Cerebellar cortex (tissue), 1 donor: ENCODE measurements at regions not wholly inside any gene's neighbourhood (a gene's known extent, or its start where the extent isn't known, plus 50 kb on each side); places are given as distances from the start of the nearest gene placed in this dataset.
"Not testable (repeated sequence)": the region's sequence is repeated elsewhere in the genome, so short reads cannot be mapped to it uniquely, and the experiment has no call there.

ENCODE experiments used
- DNase-seq: peaks from one replicate; pipeline ENCODE4 v3.0.0-alpha.2; 2015; ENCODE audit warnings: low spot score

DNA sequence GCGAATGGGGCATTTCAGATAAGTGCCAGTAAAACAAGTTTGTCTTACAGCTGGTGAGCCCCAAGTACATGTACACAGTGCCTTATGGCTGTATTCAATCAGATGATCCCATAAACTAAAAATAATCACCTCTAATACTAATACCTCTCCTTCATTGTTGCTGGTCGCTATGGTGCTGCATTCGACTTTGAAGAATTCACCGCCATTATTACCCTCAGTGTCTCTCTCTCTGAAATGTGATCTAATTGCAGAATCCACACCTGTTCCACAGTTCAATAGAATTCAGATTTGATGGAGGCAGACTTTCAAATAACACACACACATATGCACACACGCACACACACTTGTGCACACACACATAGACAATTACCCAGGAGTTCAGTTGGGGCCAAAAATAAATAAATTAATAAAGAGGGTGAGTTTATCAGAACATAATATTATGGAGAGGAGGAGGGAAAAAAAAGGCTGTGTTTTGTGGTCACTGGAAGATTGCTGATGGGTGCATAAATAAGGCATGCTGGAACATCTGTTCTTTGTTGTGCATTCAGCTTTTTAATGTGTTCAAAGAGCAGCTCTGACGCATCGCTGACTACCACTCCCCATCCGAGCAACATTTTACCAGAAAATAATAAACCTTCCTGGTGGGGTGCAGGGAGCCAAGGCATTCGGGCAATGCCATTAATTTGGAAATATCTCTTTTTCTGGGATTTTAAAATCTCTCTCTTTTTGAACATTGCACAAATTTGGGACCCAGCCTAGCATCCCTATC, 235.7 kb downstream of the SATB1 start:
- no peak for DNase-seq

DNA sequence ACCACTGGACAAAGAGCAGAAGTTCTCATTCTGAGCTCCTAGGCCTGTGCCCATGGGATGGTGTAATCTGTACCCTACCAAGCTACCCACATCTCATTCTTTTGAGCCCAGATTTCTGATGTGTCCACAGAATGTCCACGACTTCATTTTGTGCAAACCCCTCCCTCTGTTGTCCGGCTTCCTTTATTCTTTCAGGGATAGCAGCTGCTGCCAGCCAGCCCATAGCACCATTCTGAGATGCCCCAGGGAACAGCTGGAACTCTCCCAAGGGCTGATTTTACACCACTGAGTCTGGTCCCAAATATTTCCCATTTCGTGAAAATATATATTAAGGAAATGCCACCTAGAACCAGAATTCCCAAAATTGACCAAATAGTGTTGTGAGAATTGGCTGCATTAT, 236.6 kb downstream of the SATB1 start:
- no peak for DNase-seq

DNA sequence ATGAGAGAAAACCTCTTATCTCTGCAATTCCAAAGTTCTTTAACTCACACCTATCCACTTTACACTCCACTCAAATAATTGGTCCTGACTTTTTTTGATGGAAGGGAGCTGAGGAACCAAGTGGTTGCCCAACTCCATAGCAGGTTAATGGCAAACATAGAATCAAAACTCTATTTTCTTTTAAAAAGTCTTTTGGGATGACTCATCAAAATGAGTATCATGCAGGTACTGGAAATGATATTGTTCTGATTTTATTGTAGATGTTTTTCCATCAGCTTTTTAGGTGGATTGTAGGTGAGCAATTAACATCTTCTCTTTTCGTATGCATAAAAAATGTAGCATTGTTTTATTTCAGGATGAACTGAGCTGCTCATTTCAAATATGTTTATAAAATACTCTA, 239.5 kb downstream of the SATB1 start:
- DNase-seq = no peak

DNA sequence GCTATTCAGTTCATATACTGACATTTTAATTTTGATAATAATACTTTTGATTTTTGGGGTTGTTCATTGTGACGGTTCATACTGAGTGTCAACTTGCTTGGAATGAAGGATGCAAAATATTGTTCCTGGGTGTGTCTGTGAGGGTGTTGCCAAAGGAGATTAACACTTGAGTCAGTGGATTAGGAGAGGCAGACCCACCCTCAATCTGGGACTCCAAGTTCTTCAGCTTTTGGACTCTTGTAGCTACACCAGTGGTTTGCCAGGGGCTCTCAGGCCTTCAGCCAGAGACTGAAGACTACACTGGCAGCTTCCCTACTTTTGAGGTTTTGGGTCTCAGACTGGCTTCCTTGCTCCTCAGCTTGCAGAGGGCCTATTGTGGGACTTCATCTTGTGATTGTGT, 242.2 kb downstream of the SATB1 start:
- not testable (repeated sequence) for DNase-seq

DNA sequence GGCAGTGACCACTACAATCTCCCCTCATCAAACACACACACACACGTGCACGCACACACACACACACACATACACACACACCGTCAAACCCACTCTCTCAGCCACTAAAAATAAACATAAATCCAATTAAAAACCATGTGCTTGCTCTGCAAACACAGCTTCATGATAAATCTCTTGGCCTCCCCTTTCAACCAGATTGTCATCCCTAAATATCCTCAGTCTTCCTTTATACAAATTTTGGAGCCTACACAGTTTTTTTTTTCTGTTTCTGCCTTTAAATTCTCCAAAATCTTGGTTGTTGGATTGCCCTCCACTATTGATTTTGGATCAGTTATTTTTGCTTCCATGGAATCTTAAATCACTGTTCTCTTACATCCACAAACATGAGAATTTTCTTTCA, 245.6 kb downstream of the SATB1 start:
- no peak for DNase-seq

DNA sequence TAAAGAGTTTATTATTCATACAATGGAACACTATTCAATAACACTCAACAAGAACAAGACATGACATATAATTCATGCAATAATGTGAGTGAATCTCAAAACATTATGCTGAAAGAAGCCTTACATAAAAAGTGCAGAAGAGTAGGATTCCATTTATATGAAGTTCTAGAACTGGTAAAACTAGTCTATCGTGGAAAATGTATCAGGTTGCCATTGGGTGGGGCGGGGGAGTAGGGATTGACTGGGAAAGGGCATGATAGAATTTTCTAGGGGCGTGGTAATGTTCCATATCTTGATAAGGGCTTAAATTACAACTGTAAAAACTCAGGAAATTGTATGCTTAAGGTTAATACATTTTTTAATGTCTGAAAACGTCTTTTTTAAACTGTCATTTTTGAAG, 247.9 kb downstream of the SATB1 start:
- DNase-seq = no peak

DNA sequence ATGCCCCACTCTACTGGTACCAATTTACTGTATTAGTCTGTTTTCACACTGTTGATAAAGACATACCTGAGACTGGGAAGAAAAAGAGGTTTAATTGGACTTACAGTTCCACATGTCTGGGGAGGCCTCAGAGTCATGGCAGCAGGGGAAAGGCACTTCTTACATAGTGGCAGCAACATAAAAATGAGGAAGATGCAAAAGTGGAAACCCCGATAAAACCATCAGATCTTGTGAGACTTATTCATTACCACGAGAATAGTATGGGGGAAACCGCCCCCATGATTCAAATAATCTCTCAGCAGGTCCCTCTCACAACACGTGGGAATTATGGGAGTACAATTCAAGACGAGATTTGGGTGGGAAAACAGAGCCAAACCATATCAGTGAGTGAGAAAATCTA, 251.2 kb downstream of the SATB1 start:
- not testable (repeated sequence) for DNase-seq

DNA sequence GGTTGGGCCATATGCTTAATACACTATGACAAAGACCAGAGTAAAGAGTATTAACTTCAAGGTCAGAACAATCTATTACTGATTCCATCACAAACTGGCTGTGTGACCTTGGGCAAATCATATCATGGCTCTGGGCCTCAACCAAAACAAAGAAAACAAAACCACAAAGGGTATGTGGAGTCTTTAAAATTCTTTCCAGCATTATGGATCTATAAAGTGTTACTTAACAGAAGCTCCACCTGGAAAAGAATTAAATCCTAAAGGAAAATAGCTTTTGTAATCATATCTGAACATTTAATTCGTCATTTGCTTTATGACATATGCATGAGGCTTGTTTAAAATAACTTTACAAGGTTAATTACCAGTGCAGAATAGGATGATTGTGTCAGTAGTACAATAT, 265.5 kb downstream of the SATB1 start:
- no peak for DNase-seq

DNA sequence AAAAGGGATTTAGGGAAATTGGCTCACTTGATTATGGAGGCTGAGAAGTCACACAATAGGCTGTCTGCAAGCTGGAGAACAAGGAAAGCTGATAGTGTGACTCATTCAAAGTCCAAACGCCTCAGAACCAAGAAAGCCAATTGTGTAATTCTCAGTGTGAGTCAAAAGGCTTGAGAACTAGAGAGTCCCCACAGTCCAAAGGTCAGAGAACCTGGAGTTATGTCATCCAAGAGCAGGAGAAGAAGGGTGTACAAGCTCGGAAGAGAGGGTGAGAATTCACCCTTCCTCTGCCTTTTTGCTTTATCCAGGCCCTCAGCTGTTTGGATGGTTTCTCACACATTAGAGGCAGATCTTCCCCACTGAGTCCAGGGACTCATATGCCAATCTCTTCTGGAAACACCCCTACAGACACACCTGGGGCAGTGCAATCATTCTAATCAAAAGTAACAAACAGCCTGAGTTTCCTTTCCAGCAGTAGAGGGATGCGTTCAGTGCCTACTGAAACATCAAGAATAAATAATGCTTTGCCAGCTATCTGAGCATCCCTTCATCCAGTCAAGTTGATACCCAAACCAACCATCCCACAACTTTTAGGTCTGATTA, 271.5 kb downstream of the SATB1 start:
- no peak for DNase-seq

DNA sequence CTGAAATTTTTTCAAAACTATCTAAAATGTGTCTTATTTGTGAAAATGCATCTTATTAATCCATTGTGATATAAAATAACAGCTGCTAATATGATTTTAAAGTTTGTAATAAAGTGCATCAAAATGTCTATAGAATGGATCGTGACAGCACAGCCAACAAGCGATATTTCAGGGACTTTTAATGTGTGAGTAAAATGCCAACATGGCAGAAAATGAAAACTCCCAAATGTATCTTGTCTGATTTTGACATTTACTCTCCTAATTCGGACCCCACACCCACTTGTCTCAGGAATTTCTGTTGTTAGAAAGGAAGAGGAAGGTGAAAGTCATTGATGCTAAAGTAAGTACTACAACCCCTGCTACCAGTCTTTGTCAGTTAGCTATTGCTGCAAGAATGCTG, 273.9 kb downstream of the SATB1 start:
- DNase-seq = no peak

DNA sequence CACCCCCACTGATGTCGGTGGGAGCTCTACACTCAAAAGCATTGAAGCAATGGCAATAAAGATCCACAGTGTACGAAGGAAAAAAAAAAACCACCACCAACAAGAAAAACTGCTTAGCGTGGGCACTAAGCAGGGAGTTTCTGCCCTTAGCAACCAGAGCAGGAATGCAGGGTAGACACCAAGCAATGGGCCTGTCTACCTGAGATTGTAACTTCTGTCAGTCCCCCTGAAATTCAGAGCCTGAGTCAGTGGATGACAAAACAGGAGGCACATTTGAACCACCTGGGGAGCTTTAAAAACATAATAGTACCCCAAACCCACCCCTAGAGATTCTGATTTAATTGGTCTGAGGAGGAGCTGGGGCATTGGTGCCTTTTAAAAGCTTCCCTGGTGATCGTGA, 275.2 kb downstream of the SATB1 start:
- DNase-seq = no peak

DNA sequence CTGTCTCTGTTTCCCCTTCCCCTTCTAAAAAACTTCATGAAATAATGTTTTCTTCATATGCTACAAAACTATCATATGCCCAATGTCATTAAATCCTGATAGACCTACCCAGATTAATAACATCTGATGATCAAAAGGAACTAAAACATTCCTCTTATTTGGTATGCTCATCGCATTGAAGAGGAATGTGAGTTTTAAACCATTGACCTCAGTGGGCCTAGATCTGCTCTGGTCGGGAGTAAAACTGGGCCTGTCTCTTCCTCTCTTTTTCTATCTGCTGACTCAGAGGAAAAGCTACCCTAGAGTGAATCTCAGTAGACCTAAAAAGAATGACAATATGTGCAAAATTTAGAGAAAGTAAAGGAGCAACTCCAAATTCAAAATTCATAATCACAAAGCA, 275.8 kb downstream of the SATB1 start:
- DNase-seq = no peak

DNA sequence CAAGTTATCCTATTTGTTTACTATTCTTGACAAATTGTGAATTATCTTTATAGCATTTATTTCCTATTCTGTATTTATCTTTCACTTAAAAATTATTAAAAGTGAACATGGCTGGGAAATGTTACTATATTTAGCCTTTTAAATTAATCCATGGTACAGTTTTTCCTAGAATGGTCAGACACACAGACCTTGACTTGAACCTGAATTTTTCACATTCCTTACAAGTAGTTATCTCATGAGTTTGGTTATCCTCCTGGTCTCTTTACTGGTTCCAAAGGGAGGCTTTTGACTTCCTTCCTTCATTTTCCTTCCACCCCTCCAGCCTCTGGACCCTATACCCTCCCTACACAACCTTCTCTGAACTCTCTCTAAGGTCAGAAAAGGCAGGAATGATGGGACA, 280.6 kb downstream of the SATB1 start:
- DNase-seq = no peak

DNA sequence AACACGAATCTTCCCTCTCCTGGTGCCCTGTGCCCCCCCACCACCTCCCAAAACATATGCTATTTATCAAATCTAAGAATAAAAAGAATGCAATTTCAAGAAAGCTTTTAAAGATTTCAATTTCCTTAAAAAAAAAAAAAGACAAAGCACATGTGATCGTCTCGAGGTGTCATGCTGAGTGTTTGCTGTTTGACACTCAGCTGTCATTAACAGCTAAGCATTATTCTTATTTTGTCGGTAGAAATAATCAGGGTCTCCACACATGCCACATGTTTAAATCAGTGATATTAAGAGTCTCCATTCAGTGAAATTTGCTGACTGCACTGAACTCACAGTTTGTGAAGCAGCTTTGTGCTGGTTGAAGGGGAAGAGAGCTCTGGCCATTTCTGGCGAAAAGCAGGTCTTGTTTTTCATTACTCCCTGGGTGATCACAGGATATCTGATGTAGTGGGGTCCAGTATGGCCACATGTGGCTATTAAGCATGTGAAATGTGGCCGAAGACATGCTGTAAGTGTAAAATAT, 281.8 kb downstream of the SATB1 start:
- DNase-seq = no peak

DNA sequence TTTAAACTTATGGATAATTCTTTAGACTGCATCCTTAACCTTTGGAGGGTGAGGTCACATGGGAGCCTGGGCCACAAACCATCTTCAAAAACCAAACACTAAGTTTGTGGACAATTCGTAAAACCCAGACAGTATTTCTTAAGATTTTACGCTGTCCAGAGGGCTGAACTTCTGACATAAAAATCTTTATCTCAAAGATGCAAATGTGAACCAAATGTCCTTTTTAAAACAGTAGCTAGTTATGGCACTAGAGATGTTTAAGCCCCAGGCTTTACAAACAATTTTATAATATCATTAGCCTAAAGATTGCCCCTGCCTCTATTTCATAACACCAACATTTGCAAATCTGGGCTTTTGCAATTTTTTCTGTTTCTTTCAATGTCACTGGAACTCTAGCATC, 287.2 kb downstream of the SATB1 start:
- no peak for DNase-seq

DNA sequence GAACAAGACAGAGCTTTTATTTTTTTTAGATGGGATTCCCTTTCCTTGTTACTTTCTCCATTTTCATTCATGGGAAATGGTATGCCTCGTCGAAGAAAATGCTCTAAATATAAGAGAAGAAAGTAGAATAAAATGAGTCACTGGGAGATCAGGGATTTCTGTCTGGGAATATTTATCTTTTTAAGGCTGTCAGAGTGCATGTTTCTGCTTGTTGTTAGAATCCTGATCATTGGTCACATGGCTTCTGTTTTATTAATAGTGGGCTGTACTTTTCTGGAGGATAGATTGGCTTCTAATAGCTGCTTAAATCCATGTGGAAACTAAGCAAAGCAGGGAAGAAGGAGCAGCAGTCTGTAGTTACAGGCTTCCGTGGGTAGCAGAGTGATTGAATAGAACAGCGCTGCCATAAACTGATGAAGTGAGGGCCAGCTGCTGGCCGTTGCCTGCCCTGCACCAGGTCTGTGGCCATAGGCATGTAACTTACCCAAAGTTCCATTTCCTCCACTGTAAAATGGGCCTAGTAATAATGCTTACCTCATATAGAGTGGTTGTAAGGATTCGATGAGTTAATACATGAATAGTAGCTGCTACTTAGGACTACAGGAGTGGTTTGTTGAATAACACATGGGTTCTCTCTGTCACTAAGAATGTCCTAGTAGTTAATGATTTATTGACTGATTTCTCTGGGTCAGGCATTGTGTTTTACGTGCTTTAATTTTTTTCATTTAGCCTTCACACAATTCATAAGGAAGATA, 289.9 kb downstream of the SATB1 start:
- DNase-seq = no peak

DNA sequence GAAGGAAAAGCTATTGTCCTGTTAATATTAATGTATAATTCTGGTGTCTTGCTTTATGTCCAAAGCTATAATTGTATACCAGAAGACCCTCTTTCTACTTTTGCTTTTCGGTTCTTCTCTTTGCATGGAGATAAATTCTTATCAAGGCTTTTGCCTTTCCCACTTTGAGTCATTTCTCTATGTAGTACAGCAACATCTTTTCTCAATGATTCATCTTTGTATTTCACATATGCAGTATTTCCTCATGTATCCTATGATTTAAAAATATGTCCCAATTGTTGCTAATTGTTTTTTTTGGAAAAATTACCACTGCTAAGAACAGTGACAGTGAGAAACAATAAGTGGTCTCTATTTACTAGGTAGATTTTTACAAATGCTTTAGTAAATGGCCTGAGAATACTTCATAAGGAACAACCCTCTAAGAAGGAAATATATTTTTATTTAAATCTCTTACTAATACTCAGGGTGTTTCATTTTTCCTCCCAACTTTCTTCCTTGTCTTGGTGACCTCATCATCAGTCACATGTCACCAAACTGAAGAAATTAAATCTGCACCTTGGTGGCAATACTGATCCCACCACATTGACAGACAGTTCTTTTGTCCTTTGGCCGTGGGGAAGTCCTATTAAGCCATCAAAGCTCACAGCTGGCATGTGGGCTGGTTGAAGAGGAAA, 290.6 kb downstream of the SATB1 start:
- no peak for DNase-seq

DNA sequence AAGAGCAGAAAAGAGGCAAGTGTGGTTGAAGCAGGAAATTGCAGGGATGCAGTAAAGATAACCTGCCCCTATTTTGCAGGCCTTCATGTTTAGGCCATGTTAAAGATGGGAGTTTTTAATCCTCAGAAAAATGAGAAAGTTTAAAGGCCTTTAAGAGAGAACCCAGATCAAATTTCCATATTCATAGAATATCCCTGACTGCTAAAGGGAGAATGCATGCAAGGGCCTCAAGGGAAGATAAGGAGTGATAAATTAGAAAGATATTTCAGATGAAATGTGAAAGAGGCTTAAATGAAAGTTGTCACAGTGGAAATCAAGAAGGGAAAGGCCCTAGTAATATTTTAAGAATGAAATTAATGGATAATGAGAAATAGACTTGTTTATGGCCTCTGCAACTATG, 292.1 kb downstream of the SATB1 start:
- no peak for DNase-seq

DNA sequence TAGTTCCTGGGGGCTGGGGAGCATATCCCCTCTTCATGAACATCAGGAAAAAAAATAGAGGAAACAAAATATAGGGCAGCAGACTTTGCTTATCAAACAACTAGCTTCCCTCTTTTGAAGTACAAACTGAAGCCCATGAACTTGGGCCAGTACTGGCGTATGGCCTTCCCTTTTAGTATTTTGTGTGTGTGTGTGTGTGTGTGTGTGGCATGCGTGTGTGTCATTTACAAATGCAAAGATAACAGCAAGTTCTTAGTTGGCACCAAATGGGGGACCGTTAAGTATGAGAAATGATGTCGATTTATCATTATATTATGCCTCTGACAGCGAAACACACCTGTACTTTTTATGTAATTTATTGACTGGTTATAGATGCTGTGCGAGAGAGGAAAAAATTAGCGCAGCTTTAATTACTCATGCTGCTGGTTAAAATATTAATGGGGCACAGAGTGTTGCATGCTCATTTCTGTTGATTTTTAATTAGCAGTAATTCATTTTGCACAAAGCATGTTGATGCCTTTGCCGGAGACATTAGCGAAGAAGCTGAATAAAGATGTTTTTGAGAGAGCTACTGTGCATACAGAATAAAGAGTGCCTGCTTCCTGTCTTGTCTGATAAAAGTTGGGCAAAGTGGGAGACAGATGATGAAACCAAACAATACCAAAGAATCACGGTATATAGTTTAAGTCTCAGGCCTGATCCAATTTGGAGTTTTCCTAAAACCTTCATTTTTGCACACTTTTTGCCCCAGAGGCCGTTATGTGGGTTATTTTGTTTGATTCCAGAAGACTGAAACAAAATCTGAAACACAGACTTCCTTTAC, 297.1 kb downstream of the SATB1 start:
- no peak for DNase-seq

DNA sequence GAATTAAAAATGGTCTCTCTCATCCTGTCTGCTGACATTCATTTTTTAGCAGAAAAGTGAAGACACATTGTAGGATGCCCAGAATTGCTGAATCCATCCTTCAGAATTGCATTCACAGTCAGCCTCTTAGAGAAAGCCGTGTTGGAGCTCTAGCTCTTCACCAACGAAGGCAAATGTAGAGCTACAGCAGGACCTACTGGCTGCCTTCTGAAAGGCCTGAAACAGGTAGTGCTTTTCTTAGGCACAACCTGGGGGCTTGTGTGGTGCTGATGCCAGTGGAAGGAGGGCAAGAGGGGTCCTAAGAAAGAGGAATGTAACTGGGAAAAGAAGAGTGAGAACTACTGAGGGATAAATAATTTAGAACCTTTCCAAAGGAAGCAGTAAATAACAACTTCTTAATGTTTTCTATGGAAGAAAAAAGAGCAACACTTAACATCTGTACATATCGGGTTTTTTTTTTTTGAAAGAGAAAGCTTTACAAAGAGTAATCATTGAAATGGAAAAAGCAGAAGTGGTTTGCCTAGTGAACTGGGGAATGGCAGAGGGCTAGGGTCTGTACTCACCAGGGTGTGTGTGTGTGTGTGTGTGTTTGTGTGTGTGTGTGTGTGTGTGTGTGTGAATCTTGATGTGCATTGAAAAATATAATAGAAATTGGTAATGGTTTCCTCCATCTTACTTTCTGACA, 297.8 kb downstream of the SATB1 start:
- no peak for DNase-seq

DNA sequence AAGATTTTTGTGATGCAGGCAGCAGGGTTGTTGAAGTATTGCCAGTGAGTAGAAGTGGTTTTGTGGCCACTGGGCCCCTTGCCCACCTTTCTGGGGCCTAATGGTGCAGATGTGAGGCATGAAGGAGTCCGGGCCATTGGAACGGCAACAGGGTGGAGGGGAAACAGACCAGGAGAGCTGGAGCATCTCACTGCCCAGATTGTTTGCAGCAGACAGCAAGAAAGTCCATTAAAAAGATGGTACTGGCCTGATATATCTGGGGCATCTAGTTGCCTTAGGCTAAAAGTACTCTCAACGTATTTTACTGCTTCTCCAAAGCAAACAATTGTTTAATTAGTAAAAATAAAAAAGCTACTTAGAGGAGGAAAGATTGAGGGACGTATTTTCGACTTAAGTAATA, 298.4 kb downstream of the SATB1 start:
- DNase-seq = no peak
